ENCODE measurements at regions not wholly inside any gene's neighbourhood (a gene's known extent, or its start where the extent isn't known, plus 50 kb on each side); places are given as distances from the start of the nearest gene placed in this dataset.

DNA sequence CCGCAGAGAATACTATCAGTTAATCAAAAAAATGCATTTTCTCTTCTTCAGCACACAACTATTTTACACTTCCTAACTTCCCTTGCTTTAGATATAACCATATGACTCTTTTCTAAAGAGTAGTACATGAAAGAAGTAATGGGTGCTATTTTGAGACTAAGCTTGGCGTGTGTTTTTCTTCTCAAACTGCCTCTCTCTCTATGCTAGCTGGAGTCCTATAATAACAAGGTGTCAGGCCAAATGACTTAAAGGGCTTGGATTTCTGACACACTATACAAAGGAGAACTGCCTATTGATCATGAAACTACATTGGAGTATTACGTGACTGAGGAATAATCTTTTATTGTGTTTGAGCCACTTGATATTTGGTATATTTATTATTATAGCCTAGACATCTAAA is 1330.1 kb upstream of the SPRY2 start:
- CTCF ChIA-PET, result no interaction called here
- no peak overlapping the region for H3K4me3 Mint-ChIP-seq
- POLR2A ChIA-PET, result no interaction called here
- ATAC-seq (no peak), DNase-seq (no peak)
- H3K36me3 Mint-ChIP-seq (ENCODE audit: low read depth), result no peaks in the 10 kb centered on the region
- H3K27me3 Mint-ChIP-seq (ENCODE audit: low read depth), result no peaks in the 10 kb centered on the region
- H3K4me1 Mint-ChIP-seq (ENCODE audit: low read depth), result no peaks in the 10 kb centered on the region
- peaks cover 21% of the 10 kb centered on the region for H3K9me3 Mint-ChIP-seq (ENCODE audit: insufficient read depth)
- no peak overlapping the region for H3K27ac Mint-ChIP-seq

DNA sequence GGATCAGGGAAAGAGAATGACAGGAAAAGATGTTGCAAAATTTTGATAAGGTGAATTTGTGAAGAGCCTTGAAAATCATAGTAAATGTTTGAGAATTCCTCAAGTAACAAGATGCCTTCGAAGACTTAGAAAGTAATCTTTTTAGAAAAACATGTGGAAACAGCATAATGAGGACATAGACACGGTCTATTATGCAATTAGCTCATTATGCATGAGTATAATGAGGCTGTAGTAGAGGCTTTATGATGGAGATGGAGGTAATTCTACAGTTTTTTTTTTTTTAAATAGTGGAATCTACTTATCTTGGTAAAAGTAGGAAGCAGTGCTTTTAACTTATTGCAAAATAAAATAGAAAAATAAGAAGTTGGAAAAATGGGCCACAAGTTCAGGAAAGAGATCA is 1329.1 kb upstream of the SPRY2 start:
- ChIA-PET POLR2A (no interaction called here), CTCF (no interaction called here)
- Mint-ChIP-seq H3K27ac (no peak overlapping the region), H3K27me3 (ENCODE audit: low read depth) (no peaks in the 10 kb centered on the region), H3K4me3 (no peak overlapping the region), H3K36me3 (ENCODE audit: low read depth) (no peaks in the 10 kb centered on the region), H3K9me3 (ENCODE audit: insufficient read depth) (peaks cover 21% of the 10 kb centered on the region), H3K4me1 (ENCODE audit: low read depth) (no peaks in the 10 kb centered on the region)
- DNase-seq (no peak), ATAC-seq (no peak)

GRCh38 chr13:81664872-81665271 is 1323.9 kb upstream of the SPRY2 start:
- no peaks in the 10 kb centered on the region for H3K36me3 Mint-ChIP-seq (ENCODE audit: low read depth)
- DNase-seq, result no peak
- no peak overlapping the region for H3K4me3 Mint-ChIP-seq
- H3K27ac Mint-ChIP-seq, result no peak overlapping the region
- peaks cover 7% of the 10 kb centered on the region for H3K9me3 Mint-ChIP-seq (ENCODE audit: insufficient read depth)
- no peak for ATAC-seq
- no peaks in the 10 kb centered on the region for H3K4me1 Mint-ChIP-seq (ENCODE audit: low read depth)
- no peaks in the 10 kb centered on the region for H3K27me3 Mint-ChIP-seq (ENCODE audit: low read depth)
- POLR2A ChIA-PET, result no interaction called here
- CTCF ChIA-PET, result no interaction called here

- ChIA-PET POLR2A (no interaction called here), CTCF (no interaction called here)
- H3K4me1 Mint-ChIP-seq (ENCODE audit: low read depth), result no peaks in the 10 kb centered on the region
- no peaks in the 10 kb centered on the region for H3K9me3 Mint-ChIP-seq (ENCODE audit: insufficient read depth)
- no peaks in the 10 kb centered on the region for H3K27me3 Mint-ChIP-seq (ENCODE audit: low read depth)
- no peak for DNase-seq
- ATAC-seq, result no peak
- H3K27ac Mint-ChIP-seq, result no peak overlapping the region
- no peaks in the 10 kb centered on the region for H3K36me3 Mint-ChIP-seq (ENCODE audit: low read depth)
- H3K4me3 Mint-ChIP-seq, result no peak overlapping the region
Observed at GRCh38 chr13:81659984-81660383, 1319.1 kb upstream of the SPRY2 start.

DNA sequence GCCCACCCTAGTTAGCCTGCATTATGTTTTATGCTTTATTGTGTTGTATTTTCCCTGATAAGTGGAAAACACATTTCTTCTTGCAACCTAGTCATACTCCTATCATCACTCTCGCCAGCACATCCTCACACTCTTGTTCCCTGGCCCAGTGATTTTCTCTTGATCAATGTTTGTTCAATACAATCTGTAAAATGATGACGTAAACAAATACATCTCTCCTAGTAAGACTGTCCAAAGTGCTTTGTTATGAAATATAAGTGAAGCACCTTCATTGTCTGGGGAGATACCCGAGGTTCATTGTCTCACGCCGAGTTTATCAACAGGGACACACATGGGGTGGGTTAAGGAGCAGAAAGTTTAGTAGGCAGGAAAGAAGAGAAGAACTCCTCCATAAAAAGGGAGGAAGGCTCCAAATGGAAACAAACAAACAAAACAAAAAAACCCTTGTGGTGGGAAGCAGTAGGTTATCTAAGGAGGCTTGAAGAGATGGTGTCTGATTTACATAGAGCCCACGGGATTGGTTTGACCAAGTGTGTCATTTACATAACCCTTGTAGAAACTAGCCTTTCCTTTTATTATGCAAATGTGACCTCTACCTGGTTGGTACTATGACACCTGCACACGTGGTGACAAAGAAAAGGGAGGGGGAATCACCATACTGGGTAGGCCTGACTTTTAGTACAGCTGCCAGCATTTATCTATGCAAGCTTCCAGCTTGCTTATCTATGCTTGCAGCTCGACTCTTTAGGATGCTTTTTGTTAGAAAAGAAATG is 1317.9 kb upstream of the SPRY2 start:
- CTCF ChIA-PET, result no interaction called here
- DNase-seq (no peak), ATAC-seq (no peak)
- Mint-ChIP-seq H3K27me3 (ENCODE audit: low read depth) (no peaks in the 10 kb centered on the region), H3K9me3 (ENCODE audit: insufficient read depth) (no peaks in the 10 kb centered on the region), H3K4me3 (no peak overlapping the region), H3K4me1 (ENCODE audit: low read depth) (no peaks in the 10 kb centered on the region), H3K36me3 (ENCODE audit: low read depth) (no peaks in the 10 kb centered on the region), H3K27ac (no peak overlapping the region)
- POLR2A ChIA-PET, result no interaction called here

DNA sequence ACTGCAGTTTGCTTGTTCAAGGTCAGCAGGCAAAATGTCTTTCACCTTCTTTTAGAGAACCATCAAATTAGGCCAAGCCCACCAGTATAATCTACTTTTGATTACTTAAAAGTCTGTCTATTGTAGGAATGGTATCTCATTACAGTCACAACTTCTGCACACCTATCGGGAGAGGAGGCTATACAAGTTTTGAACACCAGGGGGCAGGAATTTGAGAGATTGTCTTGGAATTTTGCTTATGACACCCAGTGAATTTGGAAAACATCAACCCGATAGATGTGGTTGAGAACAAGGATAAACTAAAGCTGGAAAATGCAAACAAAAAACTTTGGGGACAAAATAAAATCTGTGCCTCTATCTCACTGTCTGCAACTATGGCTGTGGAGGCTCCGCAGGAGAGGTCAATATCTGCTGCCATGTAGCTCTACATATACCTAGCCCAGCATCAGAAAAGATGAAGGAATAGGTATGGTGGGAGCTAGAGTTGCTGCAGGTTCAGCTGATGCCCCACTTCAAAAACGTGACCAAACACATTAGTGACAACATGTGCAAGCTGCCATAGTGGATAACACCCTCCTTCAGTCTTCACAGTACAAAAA is 1299.2 kb upstream of the SPRY2 start:
- Mint-ChIP-seq H3K4me1 (ENCODE audit: low read depth) (no peaks in the 10 kb centered on the region), H3K27me3 (ENCODE audit: low read depth) (no peaks in the 10 kb centered on the region), H3K9me3 (ENCODE audit: insufficient read depth) (peaks cover 11% of the 10 kb centered on the region), H3K36me3 (ENCODE audit: low read depth) (no peaks in the 10 kb centered on the region), H3K27ac (no peak overlapping the region), H3K4me3 (no peak overlapping the region)
- no peak for DNase-seq
- ChIA-PET CTCF (no interaction called here), POLR2A (no interaction called here)
- ATAC-seq, result no peak

DNA sequence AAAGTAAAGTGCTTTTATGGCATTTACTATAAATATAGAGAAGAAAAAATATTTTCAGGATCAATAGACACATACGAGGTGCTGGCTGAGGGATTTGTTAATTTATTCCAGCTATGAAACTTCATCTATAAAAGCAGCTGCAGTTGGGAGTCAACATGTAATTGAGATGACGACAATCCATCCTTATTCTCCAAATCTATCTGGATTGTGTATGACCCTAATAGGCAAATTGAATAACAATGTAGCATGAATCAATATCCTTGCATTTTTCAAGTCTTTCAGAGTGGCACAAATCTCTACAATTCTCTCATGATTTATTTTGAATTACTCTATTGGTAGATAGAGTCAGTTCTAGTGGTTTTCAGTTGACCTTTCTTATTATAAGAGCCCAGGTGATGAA is 1296.5 kb upstream of the SPRY2 start:
- ChIA-PET CTCF (no interaction called here), POLR2A (no interaction called here)
- DNase-seq (no peak), ATAC-seq (no peak)
- Mint-ChIP-seq H3K27me3 (ENCODE audit: low read depth) (no peaks in the 10 kb centered on the region), H3K36me3 (ENCODE audit: low read depth) (no peaks in the 10 kb centered on the region), H3K9me3 (ENCODE audit: insufficient read depth) (peaks cover 16% of the 10 kb centered on the region), H3K4me3 (no peak overlapping the region), H3K27ac (no peak overlapping the region), H3K4me1 (ENCODE audit: low read depth) (no peaks in the 10 kb centered on the region)

- ChIA-PET POLR2A (no interaction called here), CTCF (no interaction called here)
- Mint-ChIP-seq H3K36me3 (ENCODE audit: low read depth) (no peaks in the 10 kb centered on the region), H3K27ac (no peak overlapping the region), H3K4me1 (ENCODE audit: low read depth) (no peaks in the 10 kb centered on the region), H3K9me3 (ENCODE audit: insufficient read depth) (peaks cover 11% of the 10 kb centered on the region), H3K27me3 (ENCODE audit: low read depth) (no peaks in the 10 kb centered on the region), H3K4me3 (no peak overlapping the region)
- ATAC-seq, result no peak
- no peak for DNase-seq
Observed at GRCh38 chr13:81636120-81636519, 1295.2 kb upstream of the SPRY2 start.

GRCh38 chr13:81615031-81615430 is 1274.1 kb upstream of the SPRY2 start:
- no peak overlapping the region for H3K27ac Mint-ChIP-seq
- no peak for DNase-seq
- no peak overlapping the region for H3K4me3 Mint-ChIP-seq
- H3K9me3 Mint-ChIP-seq (ENCODE audit: insufficient read depth), result no peaks in the 10 kb centered on the region
- no peaks in the 10 kb centered on the region for H3K36me3 Mint-ChIP-seq (ENCODE audit: low read depth)
- no peaks in the 10 kb centered on the region for H3K27me3 Mint-ChIP-seq (ENCODE audit: low read depth)
- H3K4me1 Mint-ChIP-seq (ENCODE audit: low read depth), result no peaks in the 10 kb centered on the region
- POLR2A ChIA-PET, result no interaction called here
- ATAC-seq, result no peak
- CTCF ChIA-PET, result no interaction called here

- Mint-ChIP-seq H3K4me1 (ENCODE audit: low read depth) (no peaks in the 10 kb centered on the region), H3K27me3 (ENCODE audit: low read depth) (no peaks in the 10 kb centered on the region), H3K4me3 (no peak overlapping the region), H3K36me3 (ENCODE audit: low read depth) (no peaks in the 10 kb centered on the region), H3K27ac (no peak overlapping the region), H3K9me3 (ENCODE audit: insufficient read depth) (no peaks in the 10 kb centered on the region)
- ChIA-PET POLR2A (no interaction called here), CTCF (no interaction called here)
- no peak for DNase-seq
- ATAC-seq, result no peak
Observed at GRCh38 chr13:81610644-81611043, 1269.7 kb upstream of the SPRY2 start.

GRCh38 chr13:81609335-81609734 is 1268.4 kb upstream of the SPRY2 start:
- POLR2A ChIA-PET, result no interaction called here
- H3K27ac Mint-ChIP-seq, result no peak overlapping the region
- no peaks in the 10 kb centered on the region for H3K9me3 Mint-ChIP-seq (ENCODE audit: insufficient read depth)
- no peaks in the 10 kb centered on the region for H3K4me1 Mint-ChIP-seq (ENCODE audit: low read depth)
- H3K36me3 Mint-ChIP-seq (ENCODE audit: low read depth), result no peaks in the 10 kb centered on the region
- no peaks in the 10 kb centered on the region for H3K27me3 Mint-ChIP-seq (ENCODE audit: low read depth)
- no peak for ATAC-seq
- DNase-seq, result no peak
- no peak overlapping the region for H3K4me3 Mint-ChIP-seq
- CTCF ChIA-PET, result no interaction called here

- ChIA-PET CTCF (no interaction called here), POLR2A (no interaction called here)
- no peaks in the 10 kb centered on the region for H3K27me3 Mint-ChIP-seq (ENCODE audit: low read depth)
- no peak for ATAC-seq
- H3K4me3 Mint-ChIP-seq, result no peak overlapping the region
- no peaks in the 10 kb centered on the region for H3K4me1 Mint-ChIP-seq (ENCODE audit: low read depth)
- no peaks in the 10 kb centered on the region for H3K36me3 Mint-ChIP-seq (ENCODE audit: low read depth)
- H3K27ac Mint-ChIP-seq, result no peak overlapping the region
- peaks cover 2% of the 10 kb centered on the region for H3K9me3 Mint-ChIP-seq (ENCODE audit: insufficient read depth)
- no peak for DNase-seq
Observed at GRCh38 chr13:81606074-81606473, 1265.1 kb upstream of the SPRY2 start.

DNA sequence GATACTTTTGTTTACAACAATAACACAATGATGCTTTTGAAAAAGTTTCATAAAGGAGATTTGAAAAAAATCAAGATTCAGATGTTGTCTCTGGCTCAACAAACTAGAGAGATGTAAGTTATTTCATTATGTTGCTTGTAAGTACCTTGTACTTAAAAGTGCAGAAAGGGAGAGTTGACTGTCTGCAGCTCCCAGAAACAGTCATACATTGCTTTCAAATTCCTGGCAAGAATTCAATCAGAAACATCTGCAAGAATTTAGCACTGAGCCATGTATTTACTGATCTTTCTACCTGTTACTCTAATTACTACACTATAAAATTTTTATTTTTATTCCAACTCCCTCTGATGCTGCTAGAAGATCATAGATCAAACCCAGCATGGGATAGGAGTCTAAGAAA is 1261.3 kb upstream of the SPRY2 start:
- peaks cover 4% of the 10 kb centered on the region for H3K9me3 Mint-ChIP-seq (ENCODE audit: insufficient read depth)
- POLR2A ChIA-PET, result no interaction called here
- CTCF ChIA-PET, result no interaction called here
- DNase-seq (no peak), ATAC-seq (no peak)
- no peaks in the 10 kb centered on the region for H3K27me3 Mint-ChIP-seq (ENCODE audit: low read depth)
- no peaks in the 10 kb centered on the region for H3K36me3 Mint-ChIP-seq (ENCODE audit: low read depth)
- no peak overlapping the region for H3K27ac Mint-ChIP-seq
- no peak overlapping the region for H3K4me3 Mint-ChIP-seq
- no peaks in the 10 kb centered on the region for H3K4me1 Mint-ChIP-seq (ENCODE audit: low read depth)
